SKM-1 treated with dmso at 0.1 percent for 144 hours (cell line): ENCODE measurements at regions not wholly inside any gene's neighbourhood (a gene's known extent, or its start where the extent isn't known, plus 50 kb on each side); places are given as distances from the start of the nearest gene placed in this dataset.
"Not testable (repeated sequence)": the region's sequence is repeated elsewhere in the genome, so short reads cannot be mapped to it uniquely, and the experiment has no call there.

Source experiments
- DNase-seq: peaks from one replicate; lab custom pipeline; 2025; ENCODE audit not compliant: unreplicated experiment; lab: John Stamatoyannopoulos, UW

GRCh38 chr9:138174954-138175353 lies 297.4 kb downstream of the CACNA1B start:
- not testable (repeated sequence) for DNase-seq

GRCh38 chr9:138175354-138175753 lies 297.8 kb downstream of the CACNA1B start:
- DNase-seq: not testable (repeated sequence)

- not testable (repeated sequence) for DNase-seq
Measured at GRCh38 chr9:138177091-138177490, 299.5 kb downstream of the CACNA1B start.

- DNase-seq: not testable (repeated sequence)
Measured at GRCh38 chr9:138179003-138179402, 301.4 kb downstream of the CACNA1B start.

GRCh38 chr9:138179671-138180070 lies 302.1 kb downstream of the CACNA1B start:
- not testable (repeated sequence) for DNase-seq

- not testable (repeated sequence) for DNase-seq
Measured at GRCh38 chr9:138181963-138182362, 304.4 kb downstream of the CACNA1B start.

- DNase-seq: not testable (repeated sequence)
Measured at GRCh38 chr9:138197156-138197555, 319.6 kb downstream of the CACNA1B start.

- not testable (repeated sequence) for DNase-seq
Measured at GRCh38 chr9:138198963-138199362, 321.4 kb downstream of the CACNA1B start.

GRCh38 chr9:138199917-138200316 lies 322.3 kb downstream of the CACNA1B start:
- DNase-seq: not testable (repeated sequence)

- not testable (repeated sequence) for DNase-seq
Measured at GRCh38 chr9:138200481-138201142, 323.0 kb downstream of the CACNA1B start.

GRCh38 chr9:138201167-138201889 lies 323.7 kb downstream of the CACNA1B start:
- DNase-seq: not testable (repeated sequence)

GRCh38 chr9:138202043-138202442 lies 324.5 kb downstream of the CACNA1B start:
- not testable (repeated sequence) for DNase-seq

- DNase-seq: not testable (repeated sequence)
Measured at GRCh38 chr9:138203304-138203703, 325.7 kb downstream of the CACNA1B start.

GRCh38 chr9:138203872-138204271 lies 326.3 kb downstream of the CACNA1B start:
- DNase-seq: not testable (repeated sequence)

- DNase-seq: not testable (repeated sequence)
Measured at GRCh38 chr9:138206108-138206507, 328.5 kb downstream of the CACNA1B start.

- DNase-seq: not testable (repeated sequence)
Measured at GRCh38 chr9:138207300-138208179, 330.0 kb downstream of the CACNA1B start.

- DNase-seq: not testable (repeated sequence)
Measured at GRCh38 chr9:138209071-138209644, 331.6 kb downstream of the CACNA1B start.

- DNase-seq: not testable (repeated sequence)
Measured at GRCh38 chr9:138210388-138210986, 332.9 kb downstream of the CACNA1B start.

GRCh38 chr9:138211070-138211469 lies 333.5 kb downstream of the CACNA1B start:
- DNase-seq: not testable (repeated sequence)

- DNase-seq: not testable (repeated sequence)
Measured at GRCh38 chr9:138211544-138212219, 334.1 kb downstream of the CACNA1B start.
